ENCODE measurements at regions not wholly inside any gene's neighbourhood (a gene's known extent, or its start where the extent isn't known, plus 50 kb on each side); places are given as distances from the start of the nearest gene placed in this dataset.

GRCh38 chr18:28522236-28522635, 345.3 kb upstream of the CDH2 start:
- DNase-seq (ENCODE audit: low spot score) = no peak

- DNase-seq (ENCODE audit: low spot score) = no peak
These were observed 343.1 kb upstream of the CDH2 start for GRCh38 chr18:28519997-28520396.

- no peak for DNase-seq (ENCODE audit: low spot score)
These were observed 337.8 kb upstream of the CDH2 start for GRCh38 chr18:28514699-28515098.

- no peak for DNase-seq (ENCODE audit: low spot score)
These were observed 335.4 kb upstream of the CDH2 start for GRCh38 chr18:28512357-28512756.

- no peak for DNase-seq (ENCODE audit: low spot score)
These were observed 334.5 kb upstream of the CDH2 start for GRCh38 chr18:28511413-28511821.

GRCh38 chr18:28510210-28510609, 333.3 kb upstream of the CDH2 start:
- DNase-seq (ENCODE audit: low spot score) = no peak

GRCh38 chr18:28504066-28504465, 327.1 kb upstream of the CDH2 start:
- DNase-seq (ENCODE audit: low spot score) = no peak

- no peak for DNase-seq (ENCODE audit: low spot score)
These were observed 317.2 kb upstream of the CDH2 start for GRCh38 chr18:28494151-28494550.

GRCh38 chr18:28485918-28486317, 309.0 kb upstream of the CDH2 start:
- no peak for DNase-seq (ENCODE audit: low spot score)

GRCh38 chr18:28485210-28485801, 308.4 kb upstream of the CDH2 start:
- DNase-seq (ENCODE audit: low spot score) = no peak

GRCh38 chr18:28478531-28478930, 301.6 kb upstream of the CDH2 start:
- DNase-seq (ENCODE audit: low spot score) = no peak

- DNase-seq (ENCODE audit: low spot score) = no peak
These were observed 299.4 kb upstream of the CDH2 start for GRCh38 chr18:28476302-28476701.

GRCh38 chr18:28469946-28470345, 293.0 kb upstream of the CDH2 start:
- no peak for DNase-seq (ENCODE audit: low spot score)

GRCh38 chr18:28468901-28469300, 292.0 kb upstream of the CDH2 start:
- no peak for DNase-seq (ENCODE audit: low spot score)

- DNase-seq (ENCODE audit: low spot score) = no peak
These were observed 289.3 kb upstream of the CDH2 start for GRCh38 chr18:28466204-28466603.

- DNase-seq (ENCODE audit: low spot score) = no peak
These were observed 282.7 kb upstream of the CDH2 start for GRCh38 chr18:28459587-28459986.

GRCh38 chr18:28458751-28459150, 281.8 kb upstream of the CDH2 start:
- no peak for DNase-seq (ENCODE audit: low spot score)

GRCh38 chr18:28457784-28458183, 280.9 kb upstream of the CDH2 start:
- DNase-seq (ENCODE audit: low spot score) = no peak

GRCh38 chr18:28455971-28456370, 279.0 kb upstream of the CDH2 start:
- no peak for DNase-seq (ENCODE audit: low spot score)

GRCh38 chr18:28439870-28440269, 262.9 kb upstream of the CDH2 start:
- no peak for DNase-seq (ENCODE audit: low spot score)

- no peak for DNase-seq (ENCODE audit: low spot score)
These were observed 261.5 kb upstream of the CDH2 start for GRCh38 chr18:28438381-28438780.

GRCh38 chr18:28432339-28432738, 255.4 kb upstream of the CDH2 start:
- no peak for DNase-seq (ENCODE audit: low spot score)

GRCh38 chr18:28425886-28426285, 249.0 kb upstream of the CDH2 start:
- no peak for DNase-seq (ENCODE audit: low spot score)

- no peak for DNase-seq (ENCODE audit: low spot score)
These were observed 245.6 kb upstream of the CDH2 start for GRCh38 chr18:28422577-28422976.
